Naive B cell (primary cell): ENCODE measurements at regions not wholly inside any gene's neighbourhood (a gene's known extent, or its start where the extent isn't known, plus 50 kb on each side); places are given as distances from the start of the nearest gene placed in this dataset.

Experiments
- ATAC-seq, 2 donors: fragments of 150-1000 bp; cut with Tn5 transposase; 2 replicates each; pipeline ENCODE4 v1.10.0; 2021; ENCODE audit warnings: low read depth in 2 of 2, mild to moderate bottlenecking in 2 of 2, moderate library complexity in 2 of 2
- DNase-seq: peaks from one replicate; pipeline ENCODE4 v3.0.0; 2022
- H3K27ac Mint-ChIP-seq, 6 donors: one replicate each; pipeline ENCODE4 v1.8.0; 2020 to 2022; ENCODE audit warnings: mild to moderate bottlenecking in 6 of 6, mixed read lengths in 6 of 6, moderate library complexity in 5 of 6, inconsistent platforms in 2 of 6
- H3K27me3 Mint-ChIP-seq, 3 donors: one replicate each; pipeline ENCODE4 v1.8.0; 2021 to 2022; ENCODE audit warnings: mixed read lengths in 3 of 3, mild to moderate bottlenecking in 1 of 3
- H3K36me3 Mint-ChIP-seq, 2 donors: one replicate each; pipeline ENCODE4 v1.8.0; 2020 to 2022; ENCODE audit warnings: mixed read lengths in 2 of 2, inconsistent platforms in 1 of 2, mild to moderate bottlenecking in 1 of 2
- H3K4me1 Mint-ChIP-seq, 3 donors: one replicate each; pipeline ENCODE4 v1.8.0; 2020 to 2022; ENCODE audit warnings: mixed read lengths in 3 of 3, inconsistent platforms in 1 of 3, mild to moderate bottlenecking in 1 of 3, moderate library complexity in 1 of 3
- H3K4me3 Mint-ChIP-seq, 8 donors: one replicate each; pipeline ENCODE4 v1.8.0; 2020 to 2022; ENCODE audit warnings: mild to moderate bottlenecking in 8 of 8, mixed read lengths in 8 of 8, moderate library complexity in 8 of 8, inconsistent platforms in 2 of 8
- H3K9me3 Mint-ChIP-seq, 7 donors: one replicate each; pipeline ENCODE4 v1.8.0; 2020 to 2022; ENCODE audit warnings: mixed read lengths in 7 of 7, mild to moderate bottlenecking in 5 of 7, inconsistent platforms in 2 of 7, moderate library complexity in 1 of 7

- Mint-ChIP-seq H3K4me3 (no peak overlapping the region), H3K27me3 (no peaks in the 10 kb centered on the region), H3K27ac (peak overlapping the region in 1 of 6 donors; percentile 4), H3K36me3 (no peaks in the 10 kb centered on the region), H3K4me1 (no peaks in the 10 kb centered on the region), H3K9me3 (no peaks in the 10 kb centered on the region)
- DNase-seq: no peak
- ATAC-seq: no peak
Observed at GRCh38 chr21:16279731-16280581, 550.2 kb downstream of the USP25 start.

GRCh38 chr21:16280686-16281091, 550.9 kb downstream of the USP25 start:
- Mint-ChIP-seq H3K4me1 (no peaks in the 10 kb centered on the region), H3K4me3 (no peak overlapping the region), H3K27ac (no peak overlapping the region), H3K9me3 (no peaks in the 10 kb centered on the region), H3K27me3 (no peaks in the 10 kb centered on the region), H3K36me3 (no peaks in the 10 kb centered on the region)
- ATAC-seq: no peak
- no peak for DNase-seq

GRCh38 chr21:16283516-16283915, 553.7 kb downstream of the USP25 start:
- H3K36me3 Mint-ChIP-seq: no peaks in the 10 kb centered on the region
- ATAC-seq (no peak), DNase-seq (no peak)
- no peak overlapping the region for H3K27ac Mint-ChIP-seq
- H3K27me3 Mint-ChIP-seq: no peaks in the 10 kb centered on the region
- H3K9me3 Mint-ChIP-seq: no peaks in the 10 kb centered on the region
- no peaks in the 10 kb centered on the region for H3K4me1 Mint-ChIP-seq
- H3K4me3 Mint-ChIP-seq: no peak overlapping the region

GRCh38 chr21:16285605-16286126, 555.9 kb downstream of the USP25 start:
- no peaks in the 10 kb centered on the region for H3K27me3 Mint-ChIP-seq
- H3K9me3 Mint-ChIP-seq: no peaks in the 10 kb centered on the region
- H3K36me3 Mint-ChIP-seq: no peaks in the 10 kb centered on the region
- DNase-seq (no peak), ATAC-seq (no peak)
- no peak overlapping the region for H3K27ac Mint-ChIP-seq
- H3K4me1 Mint-ChIP-seq: no peaks in the 10 kb centered on the region
- no peak overlapping the region for H3K4me3 Mint-ChIP-seq

- Mint-ChIP-seq H3K4me1 (no peaks in the 10 kb centered on the region), H3K4me3 (no peak overlapping the region), H3K9me3 (no peaks in the 10 kb centered on the region), H3K36me3 (no peaks in the 10 kb centered on the region), H3K27ac (no peak overlapping the region), H3K27me3 (no peaks in the 10 kb centered on the region)
- no peak for DNase-seq
- no peak for ATAC-seq
Observed at GRCh38 chr21:16287046-16287445, 557.3 kb downstream of the USP25 start.

GRCh38 chr21:16291296-16291695, 561.5 kb downstream of the USP25 start:
- Mint-ChIP-seq H3K4me1 (no peaks in the 10 kb centered on the region), H3K27me3 (no peaks in the 10 kb centered on the region), H3K27ac (no peak overlapping the region), H3K9me3 (peaks cover 0 to 4% (median 0%) of the 10 kb centered on the region in 7 donors), H3K4me3 (no peak overlapping the region), H3K36me3 (no peaks in the 10 kb centered on the region)
- ATAC-seq (no peak), DNase-seq (no peak)

- H3K4me1 Mint-ChIP-seq: no peaks in the 10 kb centered on the region
- ATAC-seq: no peak
- no peaks in the 10 kb centered on the region for H3K36me3 Mint-ChIP-seq
- DNase-seq: no peak
- H3K9me3 Mint-ChIP-seq: peaks cover 0 to 7% (median 3%) of the 10 kb centered on the region in 7 donors
- no peak overlapping the region for H3K27ac Mint-ChIP-seq
- H3K27me3 Mint-ChIP-seq: no peaks in the 10 kb centered on the region
- H3K4me3 Mint-ChIP-seq: no peak overlapping the region
Observed at GRCh38 chr21:16294128-16294527, 564.3 kb downstream of the USP25 start.

- ATAC-seq (no peak), DNase-seq (no peak)
- no peaks in the 10 kb centered on the region for H3K27me3 Mint-ChIP-seq
- no peak overlapping the region for H3K27ac Mint-ChIP-seq
- H3K9me3 Mint-ChIP-seq: no peaks in the 10 kb centered on the region
- H3K36me3 Mint-ChIP-seq: no peaks in the 10 kb centered on the region
- no peak overlapping the region for H3K4me3 Mint-ChIP-seq
- H3K4me1 Mint-ChIP-seq: no peaks in the 10 kb centered on the region
Observed at GRCh38 chr21:16302851-16303282, 573.1 kb downstream of the USP25 start.

GRCh38 chr21:16304174-16305095, 574.7 kb downstream of the USP25 start:
- Mint-ChIP-seq H3K4me1 (no peaks in the 10 kb centered on the region), H3K36me3 (no peaks in the 10 kb centered on the region), H3K27ac (no peak overlapping the region), H3K9me3 (no peaks in the 10 kb centered on the region), H3K4me3 (no peak overlapping the region), H3K27me3 (no peaks in the 10 kb centered on the region)
- DNase-seq: no peak
- no peak for ATAC-seq

- Mint-ChIP-seq H3K4me3 (no peak overlapping the region), H3K27me3 (no peaks in the 10 kb centered on the region), H3K36me3 (no peaks in the 10 kb centered on the region), H3K27ac (no peak overlapping the region), H3K4me1 (no peaks in the 10 kb centered on the region), H3K9me3 (no peaks in the 10 kb centered on the region)
- no peak for ATAC-seq
- no peak for DNase-seq
Observed at GRCh38 chr21:16305686-16306085, 575.9 kb downstream of the USP25 start.

- H3K9me3 Mint-ChIP-seq: no peaks in the 10 kb centered on the region
- no peaks in the 10 kb centered on the region for H3K36me3 Mint-ChIP-seq
- DNase-seq (no peak), ATAC-seq (no peak)
- H3K4me1 Mint-ChIP-seq: no peaks in the 10 kb centered on the region
- no peaks in the 10 kb centered on the region for H3K27me3 Mint-ChIP-seq
- no peak overlapping the region for H3K27ac Mint-ChIP-seq
- H3K4me3 Mint-ChIP-seq: no peak overlapping the region
Observed at GRCh38 chr21:16307256-16307655, 577.5 kb downstream of the USP25 start.

GRCh38 chr21:16308269-16308668, 578.5 kb downstream of the USP25 start:
- Mint-ChIP-seq H3K36me3 (no peaks in the 10 kb centered on the region), H3K27ac (no peak overlapping the region), H3K27me3 (no peaks in the 10 kb centered on the region), H3K9me3 (no peaks in the 10 kb centered on the region), H3K4me3 (no peak overlapping the region), H3K4me1 (no peaks in the 10 kb centered on the region)
- ATAC-seq (no peak), DNase-seq (no peak)

GRCh38 chr21:16309250-16309971, 579.6 kb downstream of the USP25 start:
- H3K4me1 Mint-ChIP-seq: no peaks in the 10 kb centered on the region
- H3K9me3 Mint-ChIP-seq: no peaks in the 10 kb centered on the region
- no peak overlapping the region for H3K4me3 Mint-ChIP-seq
- no peaks in the 10 kb centered on the region for H3K27me3 Mint-ChIP-seq
- H3K27ac Mint-ChIP-seq: no peak overlapping the region
- ATAC-seq (no peak), DNase-seq (no peak)
- no peaks in the 10 kb centered on the region for H3K36me3 Mint-ChIP-seq
